Suppressor macrophage (primary cell): ENCODE measurements at regions not wholly inside any gene's neighbourhood (a gene's known extent, or its start where the extent isn't known, plus 50 kb on each side); places are given as distances from the start of the nearest gene placed in this dataset.
A peak's percentile ranks its signal among the peaks of the same experiment; 100 is the strongest.

Experiments
- DNase-seq, 4 experiments: peaks; one replicate each; pipeline ENCODE4 v3.0.0-alpha.2; 2020 to 2022

DNA sequence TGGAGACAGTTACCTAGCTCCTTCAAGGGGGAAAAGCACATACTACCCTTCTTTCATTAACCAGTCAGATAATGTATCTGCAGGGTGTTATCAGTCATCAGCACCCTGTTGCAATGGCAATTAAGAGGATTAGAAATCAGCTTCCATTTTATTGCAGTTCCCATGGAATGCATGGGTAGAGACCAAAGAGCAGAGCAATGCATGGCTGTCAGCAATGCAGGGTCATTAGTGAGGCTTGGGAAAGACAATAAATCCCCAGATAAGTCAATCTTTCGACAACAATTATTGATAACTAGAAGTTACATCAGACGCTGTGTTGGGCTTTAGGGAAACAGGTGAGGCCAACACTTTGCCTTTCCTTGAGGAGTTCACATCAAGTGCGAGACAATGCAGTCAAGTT, 150.9 kb downstream of the MAFB start:
- no peak for DNase-seq

DNA sequence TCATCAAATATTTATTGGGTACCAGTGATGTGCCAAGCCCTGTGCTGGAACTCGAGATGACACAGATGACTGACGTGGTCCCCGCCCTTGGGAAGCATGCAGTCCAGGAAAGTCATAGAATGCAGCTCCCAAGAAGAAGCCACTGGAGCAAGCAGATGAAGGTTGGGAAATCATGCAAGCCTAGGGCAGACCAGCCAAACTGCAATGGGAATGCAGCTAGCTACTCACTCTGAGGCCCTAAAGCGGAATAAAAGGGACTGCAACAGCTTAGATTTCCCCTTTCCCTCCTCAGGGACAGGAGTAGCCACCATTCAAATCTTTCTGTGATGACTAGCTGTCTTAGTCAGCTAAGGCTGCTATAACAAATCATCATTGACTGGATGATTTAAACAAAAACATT, 152.2 kb downstream of the MAFB start:
- no peak for DNase-seq

DNA sequence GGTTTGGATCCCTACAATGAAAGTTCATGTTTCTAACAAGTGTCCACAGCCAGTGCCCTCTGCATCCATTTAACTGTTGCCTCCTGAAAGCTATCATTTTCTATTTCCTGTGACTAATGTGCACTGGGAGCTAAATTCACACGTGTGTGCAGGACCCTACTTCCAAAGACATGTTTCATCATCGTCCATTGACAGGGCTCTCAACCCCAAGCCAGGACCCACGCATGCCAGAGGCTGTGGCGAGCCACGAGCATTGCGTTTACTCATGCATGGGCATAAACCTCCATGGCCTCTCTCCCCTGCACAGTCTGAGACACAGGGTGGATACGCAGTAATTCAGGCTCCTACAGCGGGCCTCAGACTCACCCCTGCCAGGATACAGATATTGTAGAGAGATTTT, 153.2 kb downstream of the MAFB start:
- DNase-seq, result no peak

DNA sequence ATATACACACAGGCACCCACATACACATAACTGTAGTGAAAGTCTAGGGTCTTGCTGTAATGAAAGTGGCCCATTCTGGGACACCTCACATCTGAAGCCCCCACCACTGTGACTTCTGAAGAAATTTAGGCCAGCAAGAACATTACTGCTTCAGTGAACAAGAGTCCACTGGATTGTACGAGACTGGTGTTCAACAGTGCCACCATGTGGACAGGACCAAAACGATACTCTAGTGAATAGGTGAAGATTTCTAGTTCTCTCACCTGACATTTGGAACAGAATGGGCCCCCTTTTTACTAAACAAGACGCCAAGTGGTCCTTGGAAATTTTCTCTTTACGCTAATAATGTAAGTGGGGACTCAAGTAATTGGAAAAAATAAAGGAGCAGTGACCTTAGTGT, 156.9 kb downstream of the MAFB start:
- peak; percentile 31 to 55 (median 44) for DNase-seq

DNA sequence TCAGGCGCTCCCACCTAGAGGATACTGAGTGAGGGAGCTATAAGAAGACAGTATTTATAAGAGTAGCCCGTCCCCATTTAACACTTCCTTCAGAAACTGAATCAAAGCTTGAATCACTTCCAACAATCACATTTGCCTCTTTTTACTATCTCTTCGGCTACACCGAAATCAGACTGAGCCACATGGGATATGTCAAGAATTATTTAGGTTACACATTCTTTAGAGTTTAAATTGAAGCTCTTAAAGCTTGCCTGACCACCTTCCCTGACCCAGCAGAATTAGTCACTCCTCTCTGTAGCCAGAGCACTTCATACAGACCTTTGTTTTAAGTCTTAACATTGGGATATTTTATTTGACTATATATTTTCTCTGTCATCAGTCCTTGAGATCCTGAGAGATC, 163.7 kb downstream of the MAFB start:
- DNase-seq, result no peak

DNA sequence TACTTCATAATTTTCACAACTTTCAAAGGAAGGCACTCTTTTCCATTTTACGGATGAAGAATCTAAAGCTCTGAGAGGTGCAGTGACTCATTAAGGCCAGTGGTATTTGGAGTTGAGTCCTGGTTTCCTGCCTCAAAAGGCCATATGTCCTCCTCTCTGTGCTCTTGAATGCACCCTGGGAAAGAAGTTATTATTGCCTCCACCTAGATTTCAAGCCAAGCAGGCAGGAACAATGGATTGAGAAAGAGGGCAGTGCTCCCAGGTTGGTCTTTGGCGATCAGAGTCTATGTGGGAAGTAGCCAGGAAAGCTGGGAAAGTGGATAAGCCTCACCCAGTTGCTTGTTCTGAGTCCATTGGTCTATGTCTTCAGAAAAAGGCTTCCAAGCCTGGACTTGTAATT, 165.0 kb downstream of the MAFB start:
- DNase-seq, result no peak

DNA sequence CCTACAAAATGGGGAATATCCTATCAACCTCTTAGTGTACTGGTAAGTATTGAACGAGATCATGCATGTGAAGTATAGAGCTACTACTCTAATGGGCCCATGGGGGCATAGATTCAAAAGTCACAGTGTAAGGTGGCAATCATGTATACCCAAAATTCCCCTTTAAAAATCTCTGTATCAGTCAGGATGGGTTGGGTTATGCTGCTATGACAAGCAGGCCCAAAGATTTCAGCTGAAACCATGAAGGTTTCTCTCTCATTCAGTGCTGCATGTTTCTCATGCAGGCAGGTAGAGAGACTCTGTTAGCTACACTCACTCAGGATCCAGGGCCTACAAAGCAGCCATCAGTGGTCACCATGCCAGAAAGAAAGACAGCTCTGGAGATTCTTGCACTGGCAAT, 166.6 kb downstream of the MAFB start:
- no peak for DNase-seq

DNA sequence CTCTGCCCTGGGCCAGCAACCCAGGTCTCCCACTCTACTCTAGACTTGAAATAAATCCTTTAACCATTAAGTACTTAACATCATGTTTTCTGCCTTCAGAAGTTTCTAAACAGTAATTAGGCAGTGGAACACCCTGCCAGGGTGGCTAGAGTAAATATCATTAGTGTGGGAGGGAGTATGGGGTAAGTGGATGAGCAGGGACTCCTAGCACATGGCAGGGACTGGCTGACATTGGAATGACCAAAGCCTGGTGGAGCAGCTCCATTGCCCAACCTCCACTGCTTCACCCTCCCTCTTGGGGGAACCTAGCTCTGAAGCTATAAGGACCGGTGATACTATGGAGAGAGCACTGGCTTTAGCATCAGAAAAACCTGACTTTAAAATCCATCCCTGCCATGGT, 167.1 kb downstream of the MAFB start:
- DNase-seq, result peak; percentile 35 to 51 (median 44)

DNA sequence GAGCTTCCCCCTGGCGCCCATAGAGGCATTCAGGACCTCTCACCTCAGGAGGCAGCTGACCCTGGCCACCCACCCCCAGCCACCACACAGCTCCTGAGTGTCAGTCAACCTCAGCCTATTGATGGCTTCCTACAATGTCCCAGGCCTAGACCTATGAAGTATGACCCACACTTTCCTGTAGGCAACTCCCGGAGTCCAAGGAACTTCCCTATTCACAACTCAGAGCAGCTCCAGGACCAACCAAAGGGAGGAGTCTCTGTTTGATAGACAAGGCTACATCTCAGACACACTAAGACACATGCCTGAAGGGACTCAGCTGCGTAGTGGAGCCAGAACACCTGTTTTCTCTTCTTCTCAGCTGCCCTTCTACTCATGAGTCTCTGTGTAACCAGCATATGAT, 169.1 kb downstream of the MAFB start:
- peak; percentile 69 to 82 (median 74) for DNase-seq

DNA sequence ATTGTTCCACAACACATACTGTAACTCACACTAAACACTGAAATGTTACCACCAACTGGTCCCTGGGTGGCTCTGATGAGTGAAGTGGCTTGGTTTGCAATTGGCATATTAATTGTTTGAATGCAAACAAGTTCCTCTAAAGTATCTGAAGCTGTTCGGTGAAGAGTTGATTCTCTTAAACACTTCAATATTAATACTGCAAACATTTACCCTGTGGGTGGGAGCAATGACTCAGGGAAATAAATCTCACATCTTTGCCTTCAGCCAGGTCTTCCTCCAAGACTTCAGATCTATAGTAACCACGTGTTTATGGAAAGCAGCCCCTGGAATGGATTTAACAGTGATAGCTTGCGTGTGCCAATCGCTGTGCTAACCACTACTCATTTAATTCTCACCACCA, 176.0 kb downstream of the MAFB start:
- DNase-seq, result no peak

DNA sequence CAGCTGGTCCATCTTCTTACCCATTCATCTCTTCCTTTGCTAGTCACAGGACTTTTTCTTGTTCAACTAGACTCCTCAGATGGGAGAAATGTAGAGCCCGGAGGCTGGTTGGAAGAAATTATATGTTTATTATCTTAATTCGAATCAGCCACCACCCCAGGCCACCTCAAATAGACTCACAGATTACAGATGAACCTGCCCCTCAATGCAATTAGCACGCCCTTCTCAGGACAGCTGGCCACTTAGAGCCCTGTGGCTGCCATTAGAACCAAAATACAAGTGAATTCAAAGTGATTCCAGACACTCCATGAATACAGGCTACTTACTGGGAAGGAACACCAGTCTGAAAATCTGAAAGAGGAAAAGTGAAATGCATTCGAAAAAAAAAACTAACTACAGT, 176.4 kb downstream of the MAFB start:
- no peak for DNase-seq

DNA sequence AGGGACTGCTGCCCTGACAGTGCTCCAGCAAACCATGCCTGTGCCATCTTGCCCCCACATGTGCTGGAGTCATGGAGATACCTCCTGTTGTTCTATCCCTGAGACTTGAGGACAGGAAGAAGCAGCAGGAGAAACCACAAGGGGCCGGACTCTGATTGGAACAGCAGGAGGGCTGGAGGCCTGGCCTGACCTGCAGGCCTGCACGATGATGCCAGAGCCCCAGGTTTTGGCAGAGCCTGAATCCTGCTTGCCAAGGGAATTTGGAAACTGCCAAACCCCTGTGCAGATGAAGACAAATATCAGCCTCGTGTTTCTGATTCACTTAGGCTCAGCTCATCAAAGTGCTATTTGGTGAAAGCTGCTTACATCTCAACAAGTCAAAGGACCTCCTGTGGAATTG, 177.6 kb downstream of the MAFB start:
- no peak for DNase-seq

DNA sequence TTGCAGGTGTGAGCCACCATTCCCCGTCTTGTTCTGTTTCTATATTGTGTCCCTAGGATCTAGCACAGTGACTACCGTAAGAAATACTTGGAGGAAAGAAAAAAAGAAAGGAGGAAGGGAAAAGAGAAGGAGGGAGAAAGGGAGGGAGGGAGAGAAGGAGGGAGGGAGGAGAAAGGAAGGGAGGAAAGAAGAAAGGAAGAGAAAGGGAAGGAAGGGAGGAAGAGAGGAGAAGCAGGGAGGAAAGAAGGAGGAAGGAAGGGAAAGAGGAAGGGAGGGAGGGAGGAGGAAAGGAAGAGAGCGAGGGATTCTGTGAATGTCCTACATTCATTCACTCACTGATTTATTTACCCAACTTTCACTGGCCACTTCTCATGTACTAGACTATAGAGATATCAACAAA, 178.4 kb downstream of the MAFB start:
- no peak for DNase-seq

DNA sequence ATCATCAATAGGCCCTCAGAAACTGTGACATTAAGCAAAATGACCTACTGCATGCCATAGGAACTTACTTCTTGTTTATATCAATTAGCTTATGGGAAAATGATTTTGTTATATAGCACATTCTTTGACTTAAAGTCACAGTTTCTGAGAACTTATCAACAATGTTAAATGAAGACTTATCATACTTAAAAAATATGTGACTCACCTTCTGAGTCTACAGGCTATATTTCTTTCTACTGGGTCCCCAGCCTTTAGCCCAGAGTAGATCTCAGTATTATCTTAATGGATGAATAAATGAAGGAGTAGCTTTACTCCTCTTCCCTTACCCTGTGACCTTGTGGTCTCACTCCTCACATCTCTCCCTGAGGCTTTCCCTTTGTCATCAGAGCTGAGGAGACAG, 180.2 kb downstream of the MAFB start:
- DNase-seq, result no peak

DNA sequence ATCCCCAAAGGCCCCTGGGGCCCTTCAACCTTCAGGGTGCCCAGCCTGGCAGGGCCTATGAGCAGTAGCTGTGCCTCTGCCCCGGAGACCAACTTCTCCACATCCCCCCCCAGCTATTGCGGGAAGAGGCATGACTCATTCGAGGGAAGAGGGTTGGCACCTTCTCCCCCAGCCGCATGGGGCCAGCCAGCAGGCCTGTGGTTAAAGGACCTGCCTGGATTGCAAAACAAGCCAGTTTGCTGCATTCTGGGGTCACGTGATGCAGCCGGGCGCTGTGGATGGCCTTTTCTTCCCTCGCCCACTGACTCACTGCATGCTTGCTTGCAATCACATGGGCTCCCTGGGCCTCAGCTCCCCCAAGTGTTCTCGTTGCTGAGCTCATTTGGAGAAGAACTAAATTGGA, 182.5 kb downstream of the MAFB start:
- DNase-seq, result peak; percentile 98 to 100 (median 99)

DNA sequence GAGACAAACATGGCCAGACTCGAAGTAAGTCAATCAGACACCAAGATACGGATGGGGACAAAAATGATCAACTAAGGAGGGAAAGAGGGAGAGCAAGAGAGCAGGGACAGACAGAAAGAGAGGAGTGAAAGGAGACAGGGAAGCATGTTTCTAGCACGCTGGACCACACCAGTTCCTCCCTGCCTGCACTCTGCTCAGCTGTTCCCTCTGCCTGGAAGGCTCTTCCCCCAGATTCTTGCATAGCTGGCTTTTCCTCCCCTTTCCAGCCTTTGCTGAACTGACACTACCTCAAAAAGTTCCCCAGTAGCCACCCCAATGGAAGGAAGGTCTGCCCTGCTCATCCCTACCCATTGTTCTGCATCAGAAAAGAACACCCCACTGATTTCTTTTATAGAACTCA, 185.9 kb downstream of the MAFB start:
- DNase-seq, result peak; percentile 45 to 73 (median 64)

DNA sequence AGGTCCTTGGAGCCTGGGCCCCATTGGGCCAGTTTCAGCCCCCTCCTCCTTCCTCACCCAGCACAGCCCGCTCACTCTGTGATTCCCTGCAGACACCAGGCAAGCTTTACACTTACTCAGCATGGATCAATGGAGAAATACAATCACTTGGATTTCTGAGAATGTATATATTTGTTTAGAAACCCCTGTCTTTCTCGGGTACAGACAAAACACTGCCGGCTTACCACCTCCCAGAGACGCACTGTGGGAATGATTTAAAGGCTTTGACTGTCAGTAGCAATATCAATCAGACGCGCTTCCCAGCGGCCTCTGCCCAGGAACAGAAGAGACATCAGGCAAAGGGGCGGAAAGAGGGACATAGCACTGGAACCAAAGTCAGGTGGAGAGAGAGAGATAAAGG, 186.5 kb downstream of the MAFB start:
- DNase-seq, result no peak

DNA sequence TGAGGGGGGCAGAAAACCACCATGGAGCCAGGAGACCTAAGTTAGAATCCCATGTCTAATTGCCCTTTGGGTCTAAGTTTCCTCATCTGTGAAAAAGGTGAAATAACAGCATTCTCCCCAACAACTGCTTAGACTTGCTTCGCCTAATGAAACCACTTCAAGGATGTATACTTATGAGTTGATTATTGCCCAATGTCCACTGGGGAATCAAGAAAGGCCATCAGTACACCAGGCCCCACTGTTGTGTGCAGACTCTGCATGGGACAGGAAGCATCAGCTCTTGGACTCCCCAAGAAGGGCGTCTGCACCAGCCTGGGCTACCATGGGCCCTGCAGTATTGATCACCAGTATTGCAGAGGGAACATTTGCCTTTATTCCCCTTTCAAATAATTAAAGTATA, 189.6 kb downstream of the MAFB start:
- peak in 3 of 4 experiments; percentile 27 to 54 (median 52) for DNase-seq

DNA sequence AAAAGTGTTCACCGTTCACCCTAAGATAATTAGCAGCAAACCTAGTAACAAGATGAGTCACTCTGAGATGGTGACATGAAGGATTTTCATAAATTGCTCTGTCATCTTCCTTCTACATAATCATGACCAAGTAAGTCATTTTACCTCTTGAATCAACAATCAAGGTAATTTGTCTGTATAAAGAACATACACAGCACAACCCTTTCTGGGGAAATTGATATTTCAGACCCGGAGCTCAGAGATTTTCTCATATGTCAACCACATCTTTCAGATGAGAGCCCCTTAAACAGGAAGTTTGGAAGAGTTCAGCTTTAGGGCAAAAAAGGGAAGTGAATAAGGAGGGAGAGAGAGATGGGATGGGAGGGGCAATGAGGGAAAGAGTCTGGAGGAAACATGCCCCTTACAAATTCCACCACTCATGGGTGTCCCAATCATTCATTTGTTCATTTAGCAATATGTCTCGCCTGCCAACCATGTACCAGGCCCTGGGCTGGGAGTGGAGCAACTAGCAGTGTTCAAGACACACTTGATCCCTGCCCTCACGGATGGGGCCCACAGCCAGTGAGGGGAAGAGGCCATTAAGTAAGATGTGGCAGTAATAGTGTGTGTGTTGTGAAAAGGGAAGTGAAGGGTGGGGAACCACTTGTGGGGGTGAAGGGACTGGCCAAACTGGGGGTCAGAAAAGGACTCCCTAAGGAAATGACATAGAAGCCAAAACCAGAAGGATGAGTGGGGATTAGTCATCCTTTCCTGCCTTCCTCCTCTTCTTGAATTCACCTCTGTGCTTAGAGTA, 190.9 kb downstream of the MAFB start:
- peak; percentile 88 to 96 (median 92) for DNase-seq

DNA sequence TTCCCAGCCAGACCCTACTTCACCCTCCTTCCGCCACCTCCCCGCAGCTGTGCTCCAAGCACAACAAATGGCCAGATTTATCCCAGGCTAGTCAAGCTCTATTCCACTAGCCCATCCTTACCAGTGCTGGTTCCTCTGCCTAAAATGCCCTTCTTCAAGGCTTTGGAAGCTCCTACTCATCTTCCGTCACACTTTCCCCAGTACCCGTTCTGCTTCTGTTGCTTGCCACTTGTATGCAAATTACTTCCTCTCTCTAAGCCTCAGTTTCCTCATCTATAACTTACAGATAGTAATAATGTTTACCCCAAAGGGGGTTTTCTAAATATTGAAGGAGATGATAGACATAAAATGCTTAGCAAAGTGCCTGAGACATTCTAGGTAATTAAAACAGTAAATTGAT, 193.1 kb downstream of the MAFB start:
- peak in 3 of 4 experiments; percentile 28 to 49 (median 32) for DNase-seq

DNA sequence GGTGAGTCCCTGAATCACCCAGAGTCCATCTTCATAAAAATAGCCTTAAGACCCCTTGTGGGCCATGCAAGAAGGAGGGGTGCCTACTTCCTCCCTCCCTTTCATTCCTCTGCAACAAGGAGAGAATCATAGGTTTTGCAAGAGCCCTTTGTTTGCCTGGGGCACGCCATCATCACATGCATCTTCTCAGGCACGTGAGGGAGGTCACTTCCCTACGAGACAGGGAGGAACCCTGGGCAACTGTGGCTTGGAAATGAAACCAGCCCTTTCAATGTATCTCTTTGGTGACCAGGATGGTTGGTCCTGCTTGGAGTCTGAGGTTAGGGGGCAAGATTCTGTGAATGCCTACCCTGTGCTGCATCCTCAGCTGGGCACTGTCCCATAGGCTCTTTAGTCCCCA, 194.8 kb downstream of the MAFB start:
- peak; percentile 86 to 93 (median 90) for DNase-seq

DNA sequence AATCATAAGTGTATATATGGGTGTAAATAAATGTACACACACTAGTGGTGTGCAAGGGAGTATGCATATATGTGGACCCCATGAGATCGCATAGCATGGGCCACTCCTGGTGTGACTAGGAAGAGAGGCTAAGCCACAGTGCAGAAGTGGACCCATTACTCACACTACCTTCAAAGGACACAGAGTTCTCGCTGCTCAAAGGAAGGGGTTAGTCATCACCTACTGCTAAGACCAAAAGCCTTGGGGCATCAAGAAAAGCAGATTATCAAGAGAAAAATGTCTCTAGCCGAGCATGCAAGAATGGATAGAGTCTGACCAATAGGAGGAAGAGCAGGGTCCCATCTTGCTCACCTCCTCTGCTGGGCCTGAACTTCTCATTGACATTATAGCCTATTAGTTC, 195.5 kb downstream of the MAFB start:
- DNase-seq, result peak; percentile 30 to 70 (median 48)

DNA sequence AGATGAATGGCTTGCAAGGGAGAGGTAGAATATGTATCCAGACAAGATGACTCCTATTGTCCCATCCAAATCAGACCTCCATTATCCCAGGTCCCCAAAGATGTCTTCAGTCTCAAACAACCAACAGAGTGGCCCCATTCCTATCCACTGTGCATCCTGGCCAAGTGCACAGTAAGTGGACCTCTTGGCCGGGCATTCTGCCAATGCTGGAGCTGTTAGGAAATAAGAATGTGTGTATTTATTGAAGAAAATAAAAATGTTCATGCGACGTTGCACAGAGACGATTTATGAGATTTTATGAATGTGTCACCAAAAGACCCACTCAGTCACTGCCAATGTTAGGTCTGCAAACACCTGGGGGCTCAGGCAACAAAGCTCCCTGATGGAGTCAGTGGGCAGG, 196.0 kb downstream of the MAFB start:
- peak in 2 of 4 experiments; percentile 27 to 37 for DNase-seq

DNA sequence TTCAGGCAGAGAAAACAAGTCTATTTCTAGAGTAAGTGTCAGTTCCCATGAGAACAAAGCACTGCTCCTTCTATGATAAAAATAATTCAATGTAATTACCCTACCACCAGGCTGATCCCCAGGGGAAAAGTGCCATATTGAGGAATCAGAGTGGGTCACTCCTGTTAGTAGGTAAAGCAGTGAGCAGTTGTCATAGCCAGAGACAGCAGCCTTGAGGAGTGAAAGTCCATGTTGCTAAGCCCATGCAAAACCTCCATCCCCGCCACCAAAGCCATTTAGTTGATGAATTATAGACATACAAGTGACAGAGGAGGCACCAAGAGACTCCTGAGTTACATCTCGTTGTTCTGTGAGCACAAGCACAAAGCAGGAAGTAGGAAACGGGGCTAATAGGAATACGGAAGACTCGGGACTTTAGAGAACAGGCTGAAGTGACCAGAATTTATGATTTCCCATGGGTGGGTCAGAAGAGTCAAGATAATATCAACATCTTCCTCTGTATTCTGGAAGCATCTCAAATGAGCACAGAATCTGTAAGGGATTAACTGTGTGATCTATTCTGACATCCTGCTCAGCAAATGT, 197.9 kb downstream of the MAFB start:
- DNase-seq, result peak in 3 of 4 experiments; percentile 42 to 65 (median 51)

DNA sequence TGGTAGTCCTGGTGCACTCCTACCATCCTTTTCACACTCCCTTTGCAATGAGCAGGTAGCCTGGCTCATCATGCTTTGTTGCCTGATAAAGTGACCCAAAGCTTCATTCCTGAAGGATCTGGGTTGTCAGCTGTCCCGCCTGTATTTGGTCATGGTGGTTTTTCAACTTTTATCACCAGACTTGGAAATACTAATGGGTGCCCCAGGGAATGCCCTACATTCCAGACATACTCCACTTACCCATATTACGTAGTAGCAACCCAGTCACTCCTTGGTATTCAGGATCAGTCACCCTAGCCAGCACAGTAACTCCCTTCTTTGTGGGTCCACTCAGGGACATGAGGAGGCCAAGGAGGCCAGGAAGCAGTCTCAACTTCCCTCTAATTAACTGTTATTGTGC, 199.2 kb downstream of the MAFB start:
- DNase-seq, result no peak
